HepG2 (cell line): ENCODE measurements at regions not wholly inside any gene's neighbourhood (a gene's known extent, or its start where the extent isn't known, plus 50 kb on each side); places are given as distances from the start of the nearest gene placed in this dataset.

Experiments
- ATAC-seq: fragments of 200-7000 bp; cut with Tn5 transposase; 3 replicates; pipeline ENCODE4 v1.9.1; 2020; ENCODE audit warnings: mild to moderate bottlenecking, moderate library complexity
- BruUV-seq: library from RNA; stranded (reverse); fragments of 400-500 nt; replicated peaks from 2 replicates; lab custom pipeline; 2021; lab: Mats Ljungman, UMichigan
- CTCF ChIA-PET: fragments of 300-600 bp; formaldehyde crosslinking; extraction: SDS; loops from one replicate; lab custom pipeline; 2021; ENCODE audit warnings: low total read pairs, inconsistent platforms, low intra/inter-chr PET ratio; lab: Yijun Ruan, JAX
- POLR2A ChIA-PET: fragments of 350-600 bp; sonication (Branson Sonifier 250); formaldehyde crosslinking; loops from one replicate; lab custom pipeline; 2020; ENCODE audit warnings: antibody characterized with exemption, inconsistent platforms; lab: Yijun Ruan, JAX
- DNase-seq: peaks from one replicate; pipeline ENCODE4 v3.0.0-alpha.2; 2015; ENCODE audit warnings: low spot score
- FAIRE-seq: peaks from 3 replicates; lab custom pipeline; 2011; peaks lifted over from hg19 to GRCh38; lab: Jason Lieb, UNC
- H2AFZ ChIP-seq: one replicate; pipeline ENCODE4 v1.6.1; 2011; ENCODE audit warnings: low read length, inconsistent platforms
- H3K27ac ChIP-seq: fragments of 300-600 bp; 3 replicates; pipeline ENCODE4 v1.8.0; 2011; ENCODE audit warnings: mixed run types, mild to moderate bottlenecking, mixed read lengths, low read length, inconsistent platforms; ENCODE audit not compliant: insufficient read depth; ENCODE audit errors: extremely low read length
- H3K27me3 ChIP-seq, 2 experiments: fragments of 200-600 bp in 1 of 2; 2 replicates in 1 of 2; 3 replicates in 1 of 2; pipeline versions ENCODE4 v1.6.0 to v1.8.0; 2011; ENCODE audit warnings: low read length in 2 of 2, mild to moderate bottlenecking in 2 of 2, moderate library complexity in 2 of 2, inconsistent platforms in 1 of 2; ENCODE audit not compliant: insufficient read depth in 2 of 2, control insufficient read depth in 1 of 2
- H3K36me3 ChIP-seq, 2 experiments: fragments of 200-600 bp in 1 of 2; replicated peaks in 1 of 2; 2 replicates in 1 of 2; 3 replicates in 1 of 2; pipeline versions ENCODE4 v1.5.1 to v1.8.0; 2011; ENCODE audit warnings: low read length in 2 of 2, inconsistent platforms in 1 of 2; ENCODE audit not compliant: insufficient read depth in 2 of 2, control insufficient read depth in 1 of 2
- H3K4me1 ChIP-seq: 2 replicates; pipeline ENCODE4 v1.5.1; 2012; ENCODE audit warnings: low read length, inconsistent platforms; ENCODE audit not compliant: insufficient read depth
- H3K4me2 ChIP-seq: 2 replicates; pipeline ENCODE4 v1.6.0; 2011; ENCODE audit warnings: low read depth, low read length, inconsistent platforms
- H3K4me3 ChIP-seq, 3 experiments: fragments of 200-600 bp in 1 of 3; sonication (generic), shearing (Covaris generic) in 1 of 3; replicated peaks in 1 of 3; 2 replicates each; pipeline ENCODE4 v1.5.1; 2011 to 2016; ENCODE audit warnings: low read length in 3 of 3, inconsistent platforms in 2 of 3, low read depth in 2 of 3, mild to moderate bottlenecking in 2 of 3, control low read depth in 1 of 3, mixed read lengths in 1 of 3; ENCODE audit not compliant: insufficient read depth in 1 of 3
- H3K79me2 ChIP-seq: one replicate; pipeline ENCODE4 v1.6.1; 2011; ENCODE audit warnings: low read length, inconsistent platforms; ENCODE audit not compliant: insufficient read depth
- H3K9ac ChIP-seq: 2 replicates; pipeline ENCODE4 v1.6.0; 2011; ENCODE audit warnings: mild to moderate bottlenecking, low read depth, low read length, inconsistent platforms; ENCODE audit not compliant: insufficient read depth
- H3K9me3 ChIP-seq: 2 replicates; pipeline ENCODE4 v1.5.1; 2012; ENCODE audit warnings: mild to moderate bottlenecking, low read length
- H4K20me1 ChIP-seq: 2 replicates; pipeline ENCODE4 v1.6.0; 2011; ENCODE audit warnings: inconsistent platforms, mild to moderate bottlenecking, low read length, moderate library complexity; ENCODE audit not compliant: insufficient read depth
- BHLHE40 ChIP-seq: IDR thresholded peaks from 2 replicates; pipeline ENCODE4 v1.6.1; 2011; ENCODE audit warnings: low read length, improper control_type of control experiment
- NAIF1 ChIP-seq: sonication (generic); formaldehyde crosslinking; IDR thresholded peaks from 2 replicates; pipeline ENCODE4 v1.5.0; 2020; ENCODE audit warnings: mild to moderate bottlenecking, missing genetic modification reagents, borderline replicate concordance
- SRSF9 ChIP-seq: fragments of 200-400 bp; formaldehyde crosslinking; IDR thresholded peaks from 2 replicates; pipeline ENCODE4 v1.6.1; 2018; ENCODE audit warnings: borderline replicate concordance, mild to moderate bottlenecking, low read depth, low read length; ENCODE audit not compliant: insufficient read depth, poor library complexity, severe bottlenecking
- ZBTB7A ChIP-seq: sonication (generic); formaldehyde crosslinking; IDR thresholded peaks from 2 replicates; pipeline ENCODE4 v1.8.0; 2022; ENCODE audit warnings: mild to moderate bottlenecking, missing genetic modification reagents
- ZNF24 ChIP-seq: fragments of 450-650 bp; IDR thresholded peaks from 2 replicates; pipeline ENCODE4 v1.6.1; 2017; ENCODE audit warnings: antibody characterized with exemption, mild to moderate bottlenecking
- ZNF569 ChIP-seq: sonication (generic); formaldehyde crosslinking; IDR thresholded peaks from 2 replicates; pipeline ENCODE4 v1.5.0; 2020; ENCODE audit warnings: mild to moderate bottlenecking, missing genetic modification reagents, moderate library complexity, borderline replicate concordance
- WGBS: methylation state at CpG from one replicate; pipeline ENCODE4 v1.1.6; 2017; ENCODE audit warnings: low lambda C conversion rate; 5-methylcytosine and 5-hydroxymethylcytosine counted together
- in situ Hi-C: cut with HindIII; loops from 2 replicates; pipeline ENCODE4 v1.10.0; 2017; ENCODE audit warnings: low pct_unique_long_range_greater_than_20kb; ENCODE audit not compliant: extremely low pct_ligation_motif_present
- intact Hi-C: fragments of 100-400 bp; cut with micrococcal nuclease; formaldehyde crosslinking; loops from one replicate; pipeline ENCODE4 v1.10.0; 2022; ENCODE audit not compliant: unreplicated experiment
- TF ChIP-seq, protein P1 (sequence below): sonication (generic); formaldehyde crosslinking; IDR thresholded peaks from 2 replicates; pipeline ENCODE4 v1.5.1; 2020; ENCODE audit warnings: missing genetic modification reagents, mild to moderate bottlenecking, borderline replicate concordance
- TF ChIP-seq, protein P2 (sequence below): sonication (generic); formaldehyde crosslinking; IDR thresholded peaks from 2 replicates; pipeline ENCODE4 v1.5.0; 2020; ENCODE audit warnings: mild to moderate bottlenecking, missing genetic modification reagents

DNA sequence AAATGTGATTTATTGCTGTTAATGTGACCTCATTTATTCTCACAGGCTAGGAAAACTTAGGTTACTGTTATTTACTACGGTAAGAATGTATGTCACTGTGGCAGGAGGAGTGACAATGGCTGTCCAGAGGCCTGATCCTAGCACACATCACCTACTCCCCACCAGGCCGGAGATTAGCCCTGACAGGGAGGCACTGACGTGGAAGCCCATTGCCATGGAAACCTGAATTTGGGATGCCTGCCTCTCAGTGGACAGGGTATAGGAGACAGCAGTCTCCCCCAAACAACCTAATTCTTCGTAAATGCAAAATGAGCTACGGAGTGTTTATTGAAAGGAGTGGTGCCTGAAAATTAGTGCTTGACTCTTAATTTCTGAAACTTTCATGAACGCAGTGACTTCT, 87.6 kb upstream of the SMARCA2 start:
- FAIRE-seq: no peak
- H3K79me2 ChIP-seq: no peaks in the 10 kb centered on the region
- no peaks in the 10 kb centered on the region for H3K36me3 ChIP-seq
- H3K9ac ChIP-seq: no peak overlapping the region
- WGBS: 0% methylated on average over 6 of the region's 6 CpGs
- TF ChIP-seq ZBTB7A (CRISPR knock-in tag) (no peak), NAIF1 (CRISPR knock-in tag) (no peak), ZNF24 (no peak), BHLHE40 (no peak), ZNF569 (CRISPR knock-in tag) (no peak), SRSF9 (no peak)
- TF ChIP-seq, protein P1, sequence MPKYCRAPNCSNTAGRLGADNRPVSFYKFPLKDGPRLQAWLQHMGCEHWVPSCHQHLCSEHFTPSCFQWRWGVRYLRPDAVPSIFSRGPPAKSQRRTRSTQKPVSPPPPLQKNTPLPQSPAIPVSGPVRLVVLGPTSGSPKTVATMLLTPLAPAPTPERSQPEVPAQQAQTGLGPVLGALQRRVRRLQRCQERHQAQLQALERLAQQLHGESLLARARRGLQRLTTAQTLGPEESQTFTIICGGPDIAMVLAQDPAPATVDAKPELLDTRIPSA (CRISPR knock-in tag): no peak
- TF ChIP-seq, protein P2, sequence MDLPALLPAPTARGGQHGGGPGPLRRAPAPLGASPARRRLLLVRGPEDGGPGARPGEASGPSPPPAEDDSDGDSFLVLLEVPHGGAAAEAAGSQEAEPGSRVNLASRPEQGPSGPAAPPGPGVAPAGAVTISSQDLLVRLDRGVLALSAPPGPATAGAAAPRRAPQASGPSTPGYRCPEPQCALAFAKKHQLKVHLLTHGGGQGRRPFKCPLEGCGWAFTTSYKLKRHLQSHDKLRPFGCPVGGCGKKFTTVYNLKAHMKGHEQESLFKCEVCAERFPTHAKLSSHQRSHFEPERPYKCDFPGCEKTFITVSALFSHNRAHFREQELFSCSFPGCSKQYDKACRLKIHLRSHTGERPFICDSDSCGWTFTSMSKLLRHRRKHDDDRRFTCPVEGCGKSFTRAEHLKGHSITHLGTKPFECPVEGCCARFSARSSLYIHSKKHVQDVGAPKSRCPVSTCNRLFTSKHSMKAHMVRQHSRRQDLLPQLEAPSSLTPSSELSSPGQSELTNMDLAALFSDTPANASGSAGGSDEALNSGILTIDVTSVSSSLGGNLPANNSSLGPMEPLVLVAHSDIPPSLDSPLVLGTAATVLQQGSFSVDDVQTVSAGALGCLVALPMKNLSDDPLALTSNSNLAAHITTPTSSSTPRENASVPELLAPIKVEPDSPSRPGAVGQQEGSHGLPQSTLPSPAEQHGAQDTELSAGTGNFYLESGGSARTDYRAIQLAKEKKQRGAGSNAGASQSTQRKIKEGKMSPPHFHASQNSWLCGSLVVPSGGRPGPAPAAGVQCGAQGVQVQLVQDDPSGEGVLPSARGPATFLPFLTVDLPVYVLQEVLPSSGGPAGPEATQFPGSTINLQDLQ (CRISPR knock-in tag): no peak
- H3K4me3 ChIP-seq: no peak overlapping the region
- H2AFZ ChIP-seq: no peak overlapping the region
- no TSS peak for BruUV-seq
- in situ Hi-C loops: loop anchor here (10.0 kb wide), 1 partner anchor 157 kb away; no protein-coding TSS in a partner anchor
- H4K20me1 ChIP-seq: no peaks in the 10 kb centered on the region
- no peaks in the 10 kb centered on the region for H3K9me3 ChIP-seq
- ChIA-PET CTCF (no interaction called here), POLR2A (no interaction called here)
- H3K4me2 ChIP-seq: no peak overlapping the region
- intact Hi-C loops: no loop called here
- no peak for DNase-seq
- peaks cover 1 to 11% of the 10 kb centered on the region in 2 experiments; a peak in 1 of 5 replicates for H3K27me3 ChIP-seq
- no peak overlapping the region for H3K27ac ChIP-seq
- no peaks in the 10 kb centered on the region for H3K4me1 ChIP-seq
- no peak for ATAC-seq
